ENCODE measurements at regions not wholly inside any gene's neighbourhood (a gene's known extent, or its start where the extent isn't known, plus 50 kb on each side); places are given as distances from the start of the nearest gene placed in this dataset.

GRCh38 chr6:149220882-149221773 lies 96.4 kb upstream of the TAB2 start:
- Histone ChIP-seq H3K9me3 (ENCODE audit: low read depth, low read length) (no peaks in the 10 kb centered on the region), H3K36me3 (ENCODE audit: insufficient read depth, low read length) (no peaks in the 10 kb centered on the region), H3K4me1 (ENCODE audit: insufficient read depth, low read length) (no peaks in the 10 kb centered on the region), H4K20me1 (ENCODE audit: insufficient read depth, low read length) (no peaks in the 10 kb centered on the region), H3K79me2 (ENCODE audit: insufficient read depth, low read length) (no peaks in the 10 kb centered on the region), H3K4me3 (ENCODE audit: insufficient read depth, low read length) (no peak overlapping the region), H3K27ac (ENCODE audit: low read depth, low read length) (no peak overlapping the region), H3K27me3 (ENCODE audit: insufficient read depth, low read length) (no peaks in the 10 kb centered on the region), H3K4me2 (ENCODE audit: insufficient read depth, low read length) (no peak overlapping the region), H2AFZ (ENCODE audit: low read length) (no peak overlapping the region)
- TF ChIP-seq, protein P1, sequence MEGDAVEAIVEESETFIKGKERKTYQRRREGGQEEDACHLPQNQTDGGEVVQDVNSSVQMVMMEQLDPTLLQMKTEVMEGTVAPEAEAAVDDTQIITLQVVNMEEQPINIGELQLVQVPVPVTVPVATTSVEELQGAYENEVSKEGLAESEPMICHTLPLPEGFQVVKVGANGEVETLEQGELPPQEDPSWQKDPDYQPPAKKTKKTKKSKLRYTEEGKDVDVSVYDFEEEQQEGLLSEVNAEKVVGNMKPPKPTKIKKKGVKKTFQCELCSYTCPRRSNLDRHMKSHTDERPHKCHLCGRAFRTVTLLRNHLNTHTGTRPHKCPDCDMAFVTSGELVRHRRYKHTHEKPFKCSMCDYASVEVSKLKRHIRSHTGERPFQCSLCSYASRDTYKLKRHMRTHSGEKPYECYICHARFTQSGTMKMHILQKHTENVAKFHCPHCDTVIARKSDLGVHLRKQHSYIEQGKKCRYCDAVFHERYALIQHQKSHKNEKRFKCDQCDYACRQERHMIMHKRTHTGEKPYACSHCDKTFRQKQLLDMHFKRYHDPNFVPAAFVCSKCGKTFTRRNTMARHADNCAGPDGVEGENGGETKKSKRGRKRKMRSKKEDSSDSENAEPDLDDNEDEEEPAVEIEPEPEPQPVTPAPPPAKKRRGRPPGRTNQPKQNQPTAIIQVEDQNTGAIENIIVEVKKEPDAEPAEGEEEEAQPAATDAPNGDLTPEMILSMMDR (IDR thresholded peaks at IDR 0.05; ENCODE audit: extremely low read depth, low read depth, low read length), result no peak
- no peak for DNase-seq (ENCODE audit: insufficient read length, low spot score, missing footprints)

GRCh38 chr6:149221774-149222070 lies 95.8 kb upstream of the TAB2 start:
- Histone ChIP-seq H2AFZ (ENCODE audit: low read length) (peak overlapping the region; percentile 61), H3K27me3 (ENCODE audit: insufficient read depth, low read length) (no peaks in the 10 kb centered on the region), H3K4me3 (ENCODE audit: insufficient read depth, low read length) (no peak overlapping the region), H4K20me1 (ENCODE audit: insufficient read depth, low read length) (no peaks in the 10 kb centered on the region), H3K4me2 (ENCODE audit: insufficient read depth, low read length) (no peak overlapping the region), H3K9me3 (ENCODE audit: low read depth, low read length) (no peaks in the 10 kb centered on the region), H3K27ac (ENCODE audit: low read depth, low read length) (no peak overlapping the region), H3K36me3 (ENCODE audit: insufficient read depth, low read length) (no peaks in the 10 kb centered on the region), H3K79me2 (ENCODE audit: insufficient read depth, low read length) (no peaks in the 10 kb centered on the region), H3K4me1 (ENCODE audit: insufficient read depth, low read length) (no peaks in the 10 kb centered on the region)
- TF ChIP-seq, protein P1 (IDR thresholded peaks at IDR 0.05; ENCODE audit: extremely low read depth, low read depth, low read length), result no peak
- no peak for DNase-seq (ENCODE audit: insufficient read length, low spot score, missing footprints)

DNA sequence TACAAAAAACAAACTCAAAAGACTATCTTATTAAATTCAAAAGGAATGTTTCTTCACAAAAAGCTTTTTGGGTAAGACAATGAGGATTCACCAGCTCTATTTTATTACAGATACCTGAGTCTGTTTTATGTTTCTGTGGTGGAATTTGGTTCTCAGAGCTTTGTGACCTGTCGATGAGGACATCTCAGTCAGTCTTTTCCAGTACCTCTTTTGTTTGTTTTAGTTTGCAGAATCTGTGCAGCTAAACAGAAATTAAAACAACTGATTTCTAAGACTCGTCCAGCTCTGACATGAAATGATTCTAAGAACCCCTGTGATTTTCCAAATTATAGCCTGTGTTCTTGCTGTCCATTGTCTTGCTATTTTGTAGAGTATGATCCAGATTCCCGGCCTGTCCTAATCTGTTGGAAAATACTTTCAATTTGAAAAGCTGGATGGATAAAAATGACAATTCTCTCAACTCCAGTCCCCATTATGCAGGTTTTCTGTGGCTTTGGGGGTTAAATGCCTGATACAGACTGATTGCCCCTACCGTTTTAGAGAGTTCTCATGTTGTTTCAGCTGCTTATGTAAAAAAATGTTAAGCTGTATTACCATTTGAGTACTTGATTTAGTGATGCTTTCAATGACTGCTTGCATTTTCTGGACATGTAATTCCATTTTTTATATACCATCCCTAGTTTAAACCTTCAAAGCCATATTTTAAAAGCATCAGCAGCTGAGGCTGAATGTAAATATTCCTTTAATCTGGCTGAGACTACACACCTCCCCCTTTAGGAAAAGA lies 94.2 kb upstream of the TAB2 start:
- no peaks in the 10 kb centered on the region for H3K9me3 ChIP-seq (ENCODE audit: low read depth, low read length)
- H3K27me3 ChIP-seq (ENCODE audit: insufficient read depth, low read length), result no peaks in the 10 kb centered on the region
- no peaks in the 10 kb centered on the region for H4K20me1 ChIP-seq (ENCODE audit: insufficient read depth, low read length)
- no peaks in the 10 kb centered on the region for H3K79me2 ChIP-seq (ENCODE audit: insufficient read depth, low read length)
- H3K4me2 ChIP-seq (ENCODE audit: insufficient read depth, low read length), result no peak overlapping the region
- no peaks in the 10 kb centered on the region for H3K36me3 ChIP-seq (ENCODE audit: insufficient read depth, low read length)
- H2AFZ ChIP-seq (ENCODE audit: low read length), result no peak overlapping the region
- DNase-seq (ENCODE audit: insufficient read length, low spot score, missing footprints), result no peak
- no peaks in the 10 kb centered on the region for H3K4me1 ChIP-seq (ENCODE audit: insufficient read depth, low read length)
- TF ChIP-seq, protein P1 (IDR thresholded peaks at IDR 0.05; ENCODE audit: extremely low read depth, low read depth, low read length), result no peak
- no peak overlapping the region for H3K4me3 ChIP-seq (ENCODE audit: insufficient read depth, low read length)
- no peak overlapping the region for H3K27ac ChIP-seq (ENCODE audit: low read depth, low read length)

DNA sequence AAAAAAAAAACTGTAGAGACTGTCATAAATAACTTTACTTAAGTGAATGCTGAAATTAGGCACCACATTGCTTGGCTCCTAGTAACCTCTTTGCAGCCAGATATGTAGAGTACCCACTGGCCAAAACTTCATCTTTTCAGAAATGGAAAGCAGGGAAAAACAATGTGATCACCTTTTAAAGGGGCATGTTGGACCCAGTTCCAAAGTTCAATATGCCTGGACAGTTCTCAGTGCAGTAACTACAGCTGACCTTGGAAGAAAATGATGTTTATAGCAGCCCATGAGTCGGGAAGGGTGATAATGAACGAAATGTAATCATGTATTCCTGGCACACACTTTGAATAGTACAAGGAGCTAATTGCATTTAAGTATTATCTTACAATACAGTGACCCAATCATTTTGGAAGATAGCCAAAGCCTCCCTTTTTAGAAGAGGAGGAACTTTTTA lies 93.6 kb upstream of the TAB2 start:
- no peak overlapping the region for H3K27ac ChIP-seq (ENCODE audit: low read depth, low read length)
- no peaks in the 10 kb centered on the region for H4K20me1 ChIP-seq (ENCODE audit: insufficient read depth, low read length)
- H2AFZ ChIP-seq (ENCODE audit: low read length), result no peak overlapping the region
- no peaks in the 10 kb centered on the region for H3K9me3 ChIP-seq (ENCODE audit: low read depth, low read length)
- DNase-seq (ENCODE audit: insufficient read length, low spot score, missing footprints), result no peak
- H3K36me3 ChIP-seq (ENCODE audit: insufficient read depth, low read length), result no peaks in the 10 kb centered on the region
- no peak overlapping the region for H3K4me2 ChIP-seq (ENCODE audit: insufficient read depth, low read length)
- H3K4me3 ChIP-seq (ENCODE audit: insufficient read depth, low read length), result no peak overlapping the region
- H3K27me3 ChIP-seq (ENCODE audit: insufficient read depth, low read length), result no peaks in the 10 kb centered on the region
- H3K4me1 ChIP-seq (ENCODE audit: insufficient read depth, low read length), result no peaks in the 10 kb centered on the region
- TF ChIP-seq, protein P1 (IDR thresholded peaks at IDR 0.05; ENCODE audit: extremely low read depth, low read depth, low read length), result no peak
- H3K79me2 ChIP-seq (ENCODE audit: insufficient read depth, low read length), result no peaks in the 10 kb centered on the region

Measured in osteoblast (primary cell).